WI38 (cell line): ENCODE measurements at regions not wholly inside any gene's neighbourhood (a gene's known extent, or its start where the extent isn't known, plus 50 kb on each side); places are given as distances from the start of the nearest gene placed in this dataset.
A peak's percentile ranks its signal among the peaks of the same experiment; 100 is the strongest.

Experiments
- H3K4me3 ChIP-seq: 2 replicates; pipeline ENCODE4 v1.5.1; 2011; ENCODE audit warnings: low read depth, mild to moderate bottlenecking, control low read depth, low read length
- CTCF ChIP-seq: IDR thresholded peaks from 2 replicates; pipeline ENCODE4 v1.5.1; 2012; ENCODE audit warnings: low read depth, mild to moderate bottlenecking, control low read depth, low read length

GRCh38 chr1:222416001-222416791, 131.7 kb downstream of the HHIPL2 start:
- no peak for TF ChIP-seq CTCF
- no peak overlapping the region for H3K4me3 ChIP-seq

- no peak overlapping the region for H3K4me3 ChIP-seq
- TF ChIP-seq CTCF: no peak
Measured at GRCh38 chr1:222415441-222415840, 132.5 kb downstream of the HHIPL2 start.

- no peak overlapping the region for H3K4me3 ChIP-seq
- TF ChIP-seq CTCF: no peak
Measured at GRCh38 chr1:222413991-222414549, 133.8 kb downstream of the HHIPL2 start.

- no peak overlapping the region for H3K4me3 ChIP-seq
- no peak for TF ChIP-seq CTCF
Measured at GRCh38 chr1:222413436-222413835, 134.5 kb downstream of the HHIPL2 start.

GRCh38 chr1:222404710-222405109, 143.2 kb downstream of the HHIPL2 start:
- no peak for TF ChIP-seq CTCF
- H3K4me3 ChIP-seq: peak overlapping the region; percentile 18; the same call in 1 of the 2 replicates

- H3K4me3 ChIP-seq: no peak overlapping the region
- no peak for TF ChIP-seq CTCF
Measured at GRCh38 chr1:222399197-222399596, 148.7 kb downstream of the HHIPL2 start.

- TF ChIP-seq CTCF: no peak
- no peak overlapping the region for H3K4me3 ChIP-seq
Measured at GRCh38 chr1:222394224-222394623, 153.7 kb downstream of the HHIPL2 start.
